Neutrophil (primary cell): ENCODE measurements at regions not wholly inside any gene's neighbourhood (a gene's known extent, or its start where the extent isn't known, plus 50 kb on each side); places are given as distances from the start of the nearest gene placed in this dataset.

ENCODE experiments used
- H3K27ac ChIP-seq: fragments of 200-600 bp; sonication (generic); 2 replicates; pipeline ENCODE4 v1.5.1; 2016; ENCODE audit warnings: mild to moderate bottlenecking, moderate library complexity
- H3K27me3 ChIP-seq: fragments of 200-600 bp; sonication (generic); 2 replicates; pipeline ENCODE4 v1.6.0; 2016; ENCODE audit warnings: mild to moderate bottlenecking
- H3K36me3 ChIP-seq: fragments of 200-600 bp; sonication (generic); 2 replicates; pipeline ENCODE4 v1.5.1; 2017
- H3K4me1 ChIP-seq, 2 experiments: fragments of 200-600 bp in 1 of 2; sonication (generic) in 1 of 2; 1 replicate in 1 of 2; 2 replicates in 1 of 2; pipeline versions ENCODE4 v1.5.1 to v1.6.1; 2013 to 2016; ENCODE audit warnings: low read depth in 1 of 2, low read length in 1 of 2, mild to moderate bottlenecking in 1 of 2, moderate library complexity in 1 of 2; ENCODE audit not compliant: control insufficient read depth in 1 of 2, insufficient read depth in 1 of 2
- H3K4me3 ChIP-seq, 2 experiments: fragments of 200-600 bp in 1 of 2; sonication (generic) in 1 of 2; 1 replicate in 1 of 2; 2 replicates in 1 of 2; pipeline ENCODE4 v1.5.1; 2013 to 2016; ENCODE audit warnings: low read depth in 1 of 2, low read length in 1 of 2, mild to moderate bottlenecking in 1 of 2, moderate library complexity in 1 of 2
- H3K9me3 ChIP-seq: fragments of 200-600 bp; sonication (generic); 2 replicates; pipeline ENCODE4 v1.5.1; 2016
- CTCF ChIP-seq: fragments of 200-600 bp; sonication (generic); IDR thresholded peaks from 2 replicates; pipeline ENCODE4 v1.5.1; 2016; ENCODE audit warnings: antibody characterized with exemption

GRCh38 chr16:65825191-65825856, 541.2 kb upstream of the CDH5 start:
- no peaks in the 10 kb centered on the region for H3K36me3 ChIP-seq
- TF ChIP-seq CTCF, result no peak
- no peaks in the 10 kb centered on the region for H3K27me3 ChIP-seq
- H3K9me3 ChIP-seq, result no peaks in the 10 kb centered on the region
- no peak overlapping the region for H3K4me3 ChIP-seq
- no peaks in the 10 kb centered on the region for H3K4me1 ChIP-seq
- H3K27ac ChIP-seq, result no peak overlapping the region

GRCh38 chr16:65822148-65822547, 544.3 kb upstream of the CDH5 start:
- Histone ChIP-seq H3K27me3 (no peaks in the 10 kb centered on the region), H3K36me3 (no peaks in the 10 kb centered on the region), H3K4me3 (no peak overlapping the region), H3K9me3 (no peaks in the 10 kb centered on the region), H3K4me1 (no peaks in the 10 kb centered on the region), H3K27ac (no peak overlapping the region)
- TF ChIP-seq CTCF, result no peak

- Histone ChIP-seq H3K27ac (no peak overlapping the region), H3K27me3 (no peaks in the 10 kb centered on the region), H3K4me3 (no peak overlapping the region), H3K36me3 (no peaks in the 10 kb centered on the region), H3K9me3 (no peaks in the 10 kb centered on the region), H3K4me1 (no peaks in the 10 kb centered on the region)
- no peak for TF ChIP-seq CTCF
Observed at GRCh38 chr16:65819136-65819898, 547.2 kb upstream of the CDH5 start.

- Histone ChIP-seq H3K27me3 (no peaks in the 10 kb centered on the region), H3K27ac (no peak overlapping the region), H3K9me3 (no peaks in the 10 kb centered on the region), H3K4me1 (no peaks in the 10 kb centered on the region), H3K4me3 (no peak overlapping the region), H3K36me3 (no peaks in the 10 kb centered on the region)
- no peak for TF ChIP-seq CTCF
Observed at GRCh38 chr16:65817799-65818198, 548.7 kb upstream of the CDH5 start.

GRCh38 chr16:65817066-65817465, 549.4 kb upstream of the CDH5 start:
- Histone ChIP-seq H3K36me3 (no peaks in the 10 kb centered on the region), H3K4me3 (no peak overlapping the region), H3K27me3 (no peaks in the 10 kb centered on the region), H3K4me1 (no peaks in the 10 kb centered on the region), H3K27ac (no peak overlapping the region), H3K9me3 (no peaks in the 10 kb centered on the region)
- TF ChIP-seq CTCF, result no peak
